Progenitor cell of endocrine pancreas (in vitro differentiated cells): ENCODE measurements at regions not wholly inside any gene's neighbourhood (a gene's known extent, or its start where the extent isn't known, plus 50 kb on each side); places are given as distances from the start of the nearest gene placed in this dataset.

Experiments used
- DNase-seq: peaks from one replicate; pipeline ENCODE4 v3.0.0; 2021; ENCODE audit warnings: low spot score; ENCODE audit not compliant: unreplicated experiment
- H3K27ac Mint-ChIP-seq: 2 replicates; pipeline ENCODE4 v1.8.0; 2021; ENCODE audit warnings: mild to moderate bottlenecking, moderate library complexity, mixed read lengths
- H3K27me3 Mint-ChIP-seq: 2 replicates; pipeline ENCODE4 v1.8.0; 2021; ENCODE audit warnings: mixed read lengths
- H3K36me3 Mint-ChIP-seq: 2 replicates; pipeline ENCODE4 v1.8.0; 2022; ENCODE audit warnings: mixed read lengths; ENCODE audit not compliant: insufficient read depth
- H3K4me1 Mint-ChIP-seq: 2 replicates; pipeline ENCODE4 v1.8.0; 2021; ENCODE audit warnings: low read depth, mixed read lengths
- H3K4me3 Mint-ChIP-seq: 2 replicates; pipeline ENCODE4 v1.8.0; 2021; ENCODE audit warnings: low read depth, mild to moderate bottlenecking, moderate library complexity, mixed read lengths
- H3K9me3 Mint-ChIP-seq: 2 replicates; pipeline ENCODE4 v1.8.0; 2021; ENCODE audit warnings: low read depth, mixed read lengths
- CTCF ChIP-seq: fragments of 200-600 bp; sonication (generic); IDR thresholded peaks from one replicate; pipeline ENCODE4 v1.5.0; 2021; ENCODE audit warnings: antibody characterized with exemption, mild to moderate bottlenecking; ENCODE audit not compliant: unreplicated experiment

- TF ChIP-seq CTCF: no peak
- no peaks in the 10 kb centered on the region for H3K36me3 Mint-ChIP-seq
- H3K4me1 Mint-ChIP-seq: peaks cover 20% of the 10 kb centered on the region
- peaks cover 17% of the 10 kb centered on the region for H3K9me3 Mint-ChIP-seq
- DNase-seq: no peak
- no peak overlapping the region for H3K27ac Mint-ChIP-seq
- peaks cover 3% of the 10 kb centered on the region for H3K27me3 Mint-ChIP-seq
- H3K4me3 Mint-ChIP-seq: no peak overlapping the region
Observed at GRCh38 chr13:105655046-105655445, 880.4 kb downstream of the EFNB2 start.

- H3K27ac Mint-ChIP-seq: no peak overlapping the region
- H3K4me3 Mint-ChIP-seq: no peak overlapping the region
- peaks cover 7% of the 10 kb centered on the region for H3K9me3 Mint-ChIP-seq
- H3K36me3 Mint-ChIP-seq: peaks cover 2% of the 10 kb centered on the region
- no peak for TF ChIP-seq CTCF
- no peaks in the 10 kb centered on the region for H3K27me3 Mint-ChIP-seq
- no peaks in the 10 kb centered on the region for H3K4me1 Mint-ChIP-seq
- no peak for DNase-seq
Observed at GRCh38 chr13:105643966-105644365, 891.5 kb downstream of the EFNB2 start.

GRCh38 chr13:105642511-105642958 is 892.9 kb downstream of the EFNB2 start:
- no peak for TF ChIP-seq CTCF
- Mint-ChIP-seq H3K9me3 (no peaks in the 10 kb centered on the region), H3K27ac (no peak overlapping the region), H3K4me3 (no peak overlapping the region), H3K36me3 (no peaks in the 10 kb centered on the region), H3K27me3 (no peaks in the 10 kb centered on the region), H3K4me1 (no peaks in the 10 kb centered on the region)
- no peak for DNase-seq

GRCh38 chr13:105641121-105641520 is 894.3 kb downstream of the EFNB2 start:
- Mint-ChIP-seq H3K9me3 (no peaks in the 10 kb centered on the region), H3K4me1 (no peaks in the 10 kb centered on the region), H3K27me3 (no peaks in the 10 kb centered on the region), H3K4me3 (no peak overlapping the region), H3K36me3 (no peaks in the 10 kb centered on the region), H3K27ac (no peak overlapping the region)
- no peak for DNase-seq
- TF ChIP-seq CTCF: no peak

GRCh38 chr13:105638426-105638825 is 897.0 kb downstream of the EFNB2 start:
- no peaks in the 10 kb centered on the region for H3K36me3 Mint-ChIP-seq
- H3K27ac Mint-ChIP-seq: no peak overlapping the region
- no peak for DNase-seq
- H3K27me3 Mint-ChIP-seq: no peaks in the 10 kb centered on the region
- no peak for TF ChIP-seq CTCF
- H3K4me3 Mint-ChIP-seq: no peak overlapping the region
- no peaks in the 10 kb centered on the region for H3K9me3 Mint-ChIP-seq
- no peaks in the 10 kb centered on the region for H3K4me1 Mint-ChIP-seq
